Inflammatory macrophage treated with lipopolysaccharide for 1 hour (primary cell): ENCODE measurements at regions not wholly inside any gene's neighbourhood (a gene's known extent, or its start where the extent isn't known, plus 50 kb on each side); places are given as distances from the start of the nearest gene placed in this dataset.
"Not testable (repeated sequence)": the region's sequence is repeated elsewhere in the genome, so short reads cannot be mapped to it uniquely, and the experiment has no call there.

Experiments used
- DNase-seq, 2 donors: peaks; one replicate each; pipeline ENCODE4 v3.0.0-alpha.2; 2020 to 2022

DNA sequence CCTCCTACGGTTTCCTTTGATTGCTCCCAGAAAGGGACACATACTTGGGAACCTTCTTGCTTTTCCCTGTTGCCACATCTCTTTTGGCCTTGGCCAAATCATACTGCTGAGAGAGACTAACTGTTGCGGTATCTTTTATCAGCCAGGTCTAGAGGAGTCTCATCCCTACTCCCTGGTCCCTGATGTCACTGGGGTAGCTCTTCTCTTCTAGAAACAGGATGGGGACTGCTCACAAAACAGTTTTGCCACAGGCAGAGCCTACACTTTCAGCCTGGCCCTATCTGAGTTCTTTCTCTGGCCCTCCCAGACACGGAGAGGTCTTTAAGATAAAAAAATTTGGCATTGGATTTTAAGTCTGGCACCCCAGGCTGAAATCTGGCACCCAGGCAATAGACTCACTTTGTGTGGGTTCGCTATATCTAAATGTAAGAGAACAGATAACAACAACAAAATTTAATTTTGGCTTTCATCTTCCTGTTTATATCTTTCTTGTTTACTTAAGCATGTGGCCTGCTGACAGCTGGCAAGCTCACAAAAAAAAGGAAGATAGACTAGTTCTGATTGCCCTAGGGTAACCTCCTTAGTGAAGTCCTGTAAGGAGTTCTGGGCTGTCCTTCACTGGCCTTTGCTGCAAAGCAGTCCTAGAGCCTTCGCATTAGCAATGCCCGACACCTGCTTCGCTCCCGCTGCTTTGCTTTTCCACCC, 228.3 kb upstream of the NPVF start:
- peak in 1 of 2 donors; percentile 25 for DNase-seq

DNA sequence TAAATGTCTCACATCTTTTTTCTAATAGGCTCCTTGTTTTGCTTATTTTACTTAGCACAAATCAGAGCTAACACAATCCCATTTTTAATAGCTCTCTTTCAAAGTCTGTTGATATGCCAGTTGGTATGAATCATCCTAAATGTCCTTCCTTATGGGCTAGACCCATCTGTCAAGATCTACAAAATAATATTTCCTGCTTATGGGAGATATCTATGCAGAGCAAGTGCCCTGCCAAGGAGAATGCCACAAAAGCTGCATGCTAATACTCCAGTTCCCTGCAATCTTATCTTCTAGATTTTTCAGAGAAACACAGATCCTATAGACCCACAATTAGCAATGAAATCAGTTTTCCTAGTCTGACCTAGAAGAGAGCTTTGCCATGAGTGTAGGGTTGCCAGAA, 230.8 kb upstream of the NPVF start:
- no peak for DNase-seq

DNA sequence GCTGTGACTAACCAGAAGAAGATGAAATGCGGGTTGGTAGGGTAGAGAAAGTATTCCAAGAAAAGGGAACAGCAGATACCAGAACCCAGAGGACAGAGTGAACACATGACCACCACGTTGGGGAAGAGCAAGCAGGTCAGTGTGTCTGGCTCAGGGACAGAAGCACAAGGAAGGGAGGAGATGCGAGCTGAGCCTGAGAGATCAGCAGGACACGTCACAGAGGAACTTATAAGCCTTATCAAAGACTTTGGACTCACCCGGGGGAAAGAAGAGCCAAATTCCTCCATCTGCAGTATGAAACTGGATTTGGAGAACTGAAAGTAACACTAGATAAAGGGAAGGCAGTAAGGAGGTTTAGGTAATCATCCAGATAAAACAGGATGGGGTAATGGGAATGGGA, 232.1 kb upstream of the NPVF start:
- peak in 1 of 2 donors; percentile 7 for DNase-seq

DNA sequence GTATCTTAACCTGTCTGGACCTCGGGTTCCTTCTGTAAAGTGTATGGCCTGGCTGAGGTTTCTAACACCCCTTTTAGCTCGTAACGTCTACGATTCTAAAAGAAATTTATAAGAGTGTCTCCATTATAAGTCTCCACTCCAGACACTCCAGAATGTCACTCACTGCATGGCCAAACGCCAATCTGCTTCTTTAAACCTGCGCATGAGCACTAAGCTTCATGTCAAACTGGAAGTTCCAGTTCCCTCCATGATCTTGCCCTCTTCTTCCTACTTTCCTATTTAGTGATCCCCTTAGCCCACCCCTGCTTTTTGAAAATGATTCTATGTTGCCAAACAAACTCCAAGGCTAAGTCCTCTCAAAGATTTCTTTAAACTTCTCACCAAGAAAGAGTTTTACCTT, 241.4 kb upstream of the NPVF start:
- DNase-seq: no peak

DNA sequence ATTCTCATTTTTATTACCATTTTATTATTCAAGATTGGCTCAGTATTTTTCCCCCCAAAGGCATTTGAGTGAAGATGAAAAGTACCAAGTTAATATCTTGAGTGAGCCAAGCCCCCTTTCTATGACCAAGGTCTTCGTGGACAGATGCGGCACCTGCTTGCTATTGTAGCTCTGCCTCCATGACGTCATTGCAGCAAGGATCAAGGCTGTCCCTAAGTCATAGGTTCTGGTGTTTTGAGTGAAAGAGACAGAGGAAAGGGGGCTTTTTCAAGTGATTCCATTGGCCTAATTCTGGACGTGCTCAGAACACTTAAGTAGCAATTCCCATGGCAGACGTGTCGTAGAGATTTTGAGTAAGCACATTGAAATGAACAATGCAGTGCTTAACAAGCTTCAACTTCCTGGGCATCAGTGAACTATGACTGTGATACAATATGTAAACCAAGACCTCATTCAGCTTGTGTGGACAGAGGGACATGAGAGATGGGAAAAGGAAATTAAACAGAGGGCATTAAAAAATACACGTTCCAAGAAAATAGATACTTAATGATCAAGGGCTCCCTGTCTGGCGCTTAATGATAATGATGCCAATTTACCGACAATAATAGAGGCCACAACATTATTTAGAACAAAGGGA, 248.7 kb upstream of the NPVF start:
- no peak for DNase-seq

DNA sequence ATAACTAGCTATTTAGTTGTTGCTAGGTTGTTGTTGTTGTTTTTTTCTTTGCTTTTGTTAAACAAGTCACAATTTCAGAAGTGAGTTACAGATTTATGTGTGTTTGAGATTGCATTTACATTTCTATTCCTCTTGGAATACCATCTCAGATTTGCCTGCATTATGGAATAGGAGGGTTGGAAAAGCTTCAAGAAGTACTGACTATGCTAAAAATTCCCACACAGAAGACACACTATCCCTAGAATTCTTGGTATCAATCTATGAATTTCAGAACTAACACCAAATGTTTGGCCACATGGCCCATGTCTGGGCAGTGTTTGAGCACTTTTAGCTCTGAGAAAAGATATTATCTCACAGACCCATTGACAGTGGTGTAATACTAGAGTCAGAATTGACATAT, 249.9 kb upstream of the NPVF start:
- DNase-seq: not testable (repeated sequence)

DNA sequence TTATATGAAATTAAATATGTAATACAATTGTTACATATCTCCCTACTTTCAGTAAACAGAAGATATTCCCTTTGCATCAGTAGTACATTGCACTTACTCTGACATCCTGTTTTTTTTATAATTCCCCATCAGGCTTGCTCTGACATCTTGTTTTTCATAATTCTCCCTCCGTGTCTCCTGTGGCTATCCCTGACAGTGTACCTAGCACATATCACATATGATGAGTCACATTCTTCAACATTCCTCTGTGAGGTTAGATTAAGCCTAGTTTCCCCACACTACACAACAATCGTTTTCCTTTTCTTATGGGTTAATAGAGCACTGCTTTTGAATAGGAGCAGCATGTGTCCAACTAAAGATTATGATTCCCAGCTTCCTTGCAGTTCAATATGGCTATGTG, 250.6 kb upstream of the NPVF start:
- no peak for DNase-seq

DNA sequence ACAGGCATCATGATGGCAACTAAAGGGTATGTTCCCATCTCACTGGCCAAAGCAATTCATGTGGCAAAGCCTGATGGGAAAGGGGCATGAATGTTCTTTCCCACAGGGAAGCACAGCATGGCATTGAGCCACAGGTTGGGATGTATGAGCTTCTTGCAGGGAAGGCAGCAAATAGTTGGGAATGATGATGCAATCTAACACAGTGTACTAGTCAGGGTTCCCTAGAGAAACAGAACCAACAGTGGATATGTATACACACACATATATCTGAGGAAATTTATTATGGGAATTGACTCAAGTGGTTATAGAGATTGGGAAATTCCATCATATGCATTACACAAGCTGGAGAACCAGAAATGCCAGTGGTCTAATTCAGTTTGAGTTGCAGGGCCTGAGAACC, 253.6 kb upstream of the NPVF start:
- no peak for DNase-seq

DNA sequence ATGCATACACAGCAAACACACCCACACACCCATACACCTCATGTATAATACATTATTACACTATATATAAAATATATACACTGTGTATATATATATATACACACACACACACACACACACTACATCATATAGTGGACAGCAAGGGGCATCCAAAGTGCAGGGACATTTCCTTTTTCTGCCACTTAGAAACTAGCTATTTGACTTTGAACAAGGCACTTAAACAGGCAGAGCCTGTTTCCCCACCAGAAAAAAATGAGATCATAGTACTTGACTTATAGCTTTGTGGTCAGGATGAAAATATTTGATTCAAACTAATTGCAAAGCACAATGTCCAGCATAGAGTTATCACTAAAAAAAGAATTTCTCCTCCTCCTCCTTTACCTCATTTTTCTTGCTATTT, 254.3 kb upstream of the NPVF start:
- no peak for DNase-seq

DNA sequence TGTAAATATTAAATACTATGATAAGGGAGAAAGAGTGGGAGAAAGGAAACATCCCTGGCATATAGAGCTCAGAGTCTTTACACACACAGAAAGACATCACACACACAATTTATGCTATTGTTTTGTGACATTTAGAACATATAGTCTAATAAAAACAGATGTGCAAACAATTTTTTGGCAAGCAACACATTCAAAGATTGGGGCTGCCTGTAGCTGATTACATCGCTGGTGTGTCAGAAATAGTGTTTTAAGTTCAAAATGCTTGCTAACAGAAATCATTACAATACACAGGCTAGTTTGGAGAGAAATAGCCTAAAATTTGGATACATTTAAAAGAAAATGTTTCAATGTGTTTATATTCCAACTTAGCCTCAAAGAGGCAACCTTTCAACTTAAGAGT, 256.7 kb upstream of the NPVF start:
- no peak for DNase-seq

DNA sequence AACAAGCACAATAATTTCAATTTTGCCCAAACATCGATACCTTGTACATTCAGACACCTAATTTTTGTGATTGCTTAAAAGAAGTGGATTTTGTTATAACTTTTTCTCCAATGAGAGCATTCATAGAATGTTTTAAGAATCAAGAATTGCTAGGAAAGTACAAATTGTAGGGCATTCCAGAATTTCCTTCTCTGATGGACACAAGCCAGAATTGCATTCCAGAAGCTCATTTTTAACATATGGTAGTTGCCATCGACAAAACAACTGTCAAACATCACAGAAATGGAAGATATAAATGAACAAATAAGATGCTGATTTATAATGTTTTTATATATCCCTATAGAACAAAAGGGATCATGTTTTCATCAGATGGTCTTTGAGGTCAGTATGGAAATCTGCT, 258.4 kb upstream of the NPVF start:
- no peak for DNase-seq

DNA sequence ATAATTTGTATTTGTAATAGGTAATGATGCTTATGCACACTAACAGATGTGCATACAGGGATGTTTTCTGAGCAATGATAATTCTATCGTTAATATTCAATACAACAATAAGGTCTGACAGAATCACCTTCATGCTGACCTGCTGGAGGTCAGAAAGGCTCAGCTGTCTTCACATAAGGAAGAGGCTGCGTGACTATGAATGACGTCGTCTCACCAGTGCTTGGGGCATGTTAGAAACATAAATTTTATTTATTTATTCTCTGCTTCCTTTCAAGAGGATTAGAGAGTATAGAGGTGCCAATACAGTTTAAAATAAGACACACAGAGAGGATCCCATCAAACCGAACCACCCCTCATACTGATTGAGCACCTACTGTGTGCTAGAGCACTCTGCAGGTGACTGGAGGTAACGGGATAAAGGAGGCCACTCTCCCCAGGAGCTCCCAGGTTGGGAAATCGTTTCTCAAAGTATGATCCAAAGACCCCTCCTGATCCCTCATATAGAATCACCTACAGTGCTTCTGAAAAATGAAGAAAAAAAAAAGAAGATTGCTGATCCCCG, 265.6 kb upstream of the NPVF start:
- no peak for DNase-seq

DNA sequence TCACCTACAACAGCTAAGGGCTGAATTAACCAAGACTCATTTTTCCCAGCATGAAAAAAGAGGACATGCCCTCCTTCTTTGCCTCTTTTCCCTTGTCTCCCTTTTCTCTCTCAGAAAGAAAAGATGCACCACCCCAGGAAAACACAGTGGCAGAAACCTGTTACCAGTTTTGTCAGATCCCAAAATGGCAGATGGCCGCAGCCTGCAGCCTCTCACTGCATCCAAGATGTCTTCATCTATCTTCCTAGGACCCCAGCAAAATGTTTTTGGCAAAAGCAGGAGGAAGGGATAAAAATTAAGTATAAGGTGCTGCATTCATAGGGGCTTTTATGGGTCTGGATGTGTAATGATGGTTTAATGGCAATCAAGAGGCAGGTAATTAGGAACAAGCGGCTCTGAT, 266.6 kb upstream of the NPVF start:
- DNase-seq: no peak

DNA sequence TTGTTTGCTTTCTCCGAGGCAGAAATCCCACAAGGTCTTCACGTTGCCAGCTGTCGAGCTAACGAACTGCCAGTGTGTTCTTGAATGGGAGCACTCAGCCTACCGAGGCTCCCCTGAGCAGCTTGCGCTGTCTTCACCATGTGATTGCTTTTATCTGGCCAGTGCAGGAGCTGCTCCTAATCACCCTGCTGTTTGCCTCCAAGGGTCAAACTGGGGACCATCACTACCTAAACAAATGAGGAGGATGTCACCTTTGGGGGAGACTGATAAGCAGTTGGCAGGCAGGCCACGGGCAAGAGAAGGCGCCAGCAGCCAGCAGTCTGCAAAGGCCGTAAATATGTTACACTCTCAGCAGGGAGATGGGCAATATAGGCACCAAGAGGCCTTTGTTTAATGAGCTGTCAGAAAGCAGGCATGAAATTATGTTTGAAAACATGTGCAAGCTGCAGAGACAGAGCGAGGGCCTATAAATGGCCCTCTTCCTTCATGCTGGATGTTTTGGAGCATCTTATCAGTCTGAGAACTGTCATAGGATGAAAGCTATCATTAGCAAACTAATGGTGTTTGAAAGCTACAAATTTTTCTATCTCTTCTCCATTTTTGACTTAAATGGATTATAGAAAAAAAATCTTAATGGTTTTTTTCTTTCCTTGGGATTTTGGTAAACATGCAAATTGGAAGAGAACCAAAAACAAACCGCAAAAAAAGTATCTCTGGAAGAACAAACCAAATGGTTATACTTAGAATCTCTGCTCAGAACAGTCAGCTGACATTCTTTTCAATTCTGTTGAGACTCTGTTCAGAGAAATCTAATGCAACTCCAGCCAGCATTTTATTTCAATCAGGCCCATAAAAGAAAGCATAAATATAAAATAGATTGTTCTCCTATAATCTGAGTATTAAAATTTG, 267.3 kb upstream of the NPVF start:
- no peak for DNase-seq

DNA sequence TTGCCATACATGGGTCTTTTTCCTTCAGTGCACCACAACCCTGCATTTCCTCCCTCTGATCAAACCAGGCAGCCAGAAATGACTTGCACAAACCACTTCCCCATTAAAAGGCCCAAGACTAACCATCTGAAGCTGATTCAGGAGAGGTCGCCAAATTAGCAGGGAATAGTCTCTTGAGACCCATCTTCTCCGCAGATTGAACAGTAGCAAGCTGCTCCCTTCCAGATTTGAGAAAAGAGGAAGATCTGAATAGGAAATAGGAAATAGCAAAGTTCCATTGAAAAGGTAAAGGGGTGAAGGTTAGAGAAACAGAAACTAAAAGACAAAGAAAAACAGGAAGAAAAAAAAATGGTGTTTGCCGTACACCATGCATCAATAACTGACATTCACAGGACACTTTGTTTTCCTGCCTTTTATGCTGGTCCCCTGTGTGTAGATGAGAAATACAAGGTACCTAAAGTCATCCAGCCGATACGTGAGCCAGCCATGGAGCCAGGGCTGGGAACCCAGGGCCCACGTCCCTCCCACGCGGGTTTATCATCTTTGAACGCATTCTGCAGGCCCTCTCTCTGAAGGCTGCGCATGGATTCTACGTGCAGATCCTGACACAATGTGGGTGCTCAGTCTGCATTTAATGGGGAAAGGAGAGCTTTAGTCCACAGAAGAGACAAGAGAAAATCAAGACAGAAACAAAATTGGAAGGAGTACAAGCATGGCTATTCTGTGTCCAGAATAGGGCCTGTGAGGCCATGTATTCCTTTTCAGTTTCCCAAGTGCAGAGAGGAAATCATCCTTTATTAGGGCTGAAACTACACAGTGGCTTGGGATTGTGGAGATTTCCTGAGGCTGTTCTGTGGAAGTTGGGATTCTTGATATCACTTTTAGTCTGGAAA, 268.4 kb upstream of the NPVF start:
- DNase-seq: peak; percentile 38 to 39

DNA sequence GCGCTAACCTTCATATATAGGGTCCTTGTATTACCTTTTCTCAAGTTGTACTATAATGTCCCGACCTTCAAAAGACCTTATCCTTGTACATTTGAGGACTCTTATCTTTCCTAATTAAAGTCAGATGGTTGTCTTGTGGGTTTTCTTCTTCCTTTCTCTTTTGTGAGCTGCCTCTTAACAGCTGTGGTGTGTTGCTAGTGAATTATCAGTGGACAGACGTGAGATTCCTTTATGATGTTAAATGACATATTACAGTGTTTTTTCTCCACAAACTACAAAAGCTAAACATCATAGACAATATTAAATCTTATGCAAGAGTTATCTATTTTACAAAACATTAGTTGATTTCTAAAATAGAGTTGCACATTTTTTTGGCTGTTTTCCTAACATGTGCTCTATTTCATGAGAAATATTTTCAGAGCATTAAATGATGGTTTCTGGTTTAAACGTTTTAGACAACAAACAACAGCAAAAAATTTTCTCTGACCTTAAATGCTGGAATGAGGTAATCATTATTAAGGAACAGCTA, 272.2 kb upstream of the NPVF start:
- no peak for DNase-seq

DNA sequence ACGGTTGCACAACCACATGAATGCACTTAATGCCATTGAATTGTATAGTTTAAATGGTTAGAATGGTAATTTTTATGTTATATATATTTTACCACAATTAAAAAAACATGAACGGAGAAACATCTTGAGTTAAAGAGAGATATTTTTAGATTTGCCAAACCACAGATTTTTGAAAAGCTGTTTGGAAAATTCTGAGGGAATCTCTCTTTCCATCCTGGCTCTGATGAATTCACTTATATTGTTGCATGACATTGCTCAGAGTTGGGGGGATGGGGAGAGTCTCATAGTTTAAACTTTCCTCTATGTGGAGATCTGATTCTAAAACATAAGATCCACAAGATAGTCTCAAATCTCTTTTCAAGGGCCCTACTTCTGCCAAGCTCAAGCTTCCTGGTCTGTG, 275.0 kb upstream of the NPVF start:
- DNase-seq: no peak

DNA sequence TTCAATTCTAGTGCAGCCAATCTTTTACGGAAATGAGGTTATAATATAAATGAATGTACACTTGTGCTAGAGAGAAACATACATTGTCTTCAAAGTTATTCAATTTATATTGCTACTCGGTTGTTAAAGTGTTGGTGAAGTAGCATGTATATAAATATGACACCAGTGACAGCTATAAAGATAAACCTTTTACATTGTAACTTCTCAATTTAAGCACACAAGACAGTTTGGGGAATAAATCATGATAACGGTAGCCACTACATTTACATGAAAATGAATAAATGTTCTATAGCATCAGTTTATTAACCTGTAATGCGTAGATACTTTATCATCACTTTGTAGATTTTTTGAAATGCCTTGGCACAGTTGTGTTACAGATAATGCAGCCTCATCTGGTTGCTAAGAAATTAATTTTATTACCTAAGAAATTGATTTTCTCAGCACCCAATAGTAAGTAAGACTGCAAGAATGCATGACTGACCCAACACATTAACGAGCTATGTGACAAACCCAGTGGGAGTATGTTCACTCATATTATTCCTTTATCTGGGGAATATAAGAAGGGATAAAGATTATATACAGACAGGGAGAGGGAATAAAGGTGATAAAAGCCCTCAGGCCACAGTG, 283.9 kb upstream of the NPVF start:
- DNase-seq: no peak

DNA sequence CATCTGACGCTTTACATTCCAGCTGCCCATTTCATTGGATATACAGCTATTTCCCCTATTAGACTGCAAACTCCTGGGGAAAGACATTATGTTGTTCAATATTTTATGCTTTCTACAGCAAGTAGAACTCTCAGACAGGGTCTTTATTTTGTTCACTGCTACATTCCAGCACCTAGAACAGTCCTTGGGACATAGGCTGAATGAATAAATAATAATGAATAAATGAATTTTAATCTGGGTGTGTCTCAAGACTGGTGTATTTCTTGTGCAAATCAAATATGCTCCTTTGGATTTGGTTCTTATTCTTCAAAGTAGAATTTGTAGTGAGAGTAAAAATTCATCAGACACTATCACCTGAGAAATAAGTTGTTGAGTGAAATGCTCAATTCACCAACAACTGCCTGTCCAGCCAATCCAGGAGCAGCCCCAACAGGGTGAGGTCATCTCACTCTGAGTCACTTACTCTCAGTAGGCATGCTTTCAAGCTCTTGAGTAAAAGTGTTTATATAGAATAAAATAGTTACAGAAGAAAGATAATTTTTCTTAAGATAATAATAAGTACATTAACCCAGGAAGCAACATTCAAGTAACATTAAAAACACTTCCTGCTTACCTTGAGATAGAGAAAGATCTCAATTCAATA, 287.5 kb upstream of the NPVF start:
- DNase-seq: no peak

DNA sequence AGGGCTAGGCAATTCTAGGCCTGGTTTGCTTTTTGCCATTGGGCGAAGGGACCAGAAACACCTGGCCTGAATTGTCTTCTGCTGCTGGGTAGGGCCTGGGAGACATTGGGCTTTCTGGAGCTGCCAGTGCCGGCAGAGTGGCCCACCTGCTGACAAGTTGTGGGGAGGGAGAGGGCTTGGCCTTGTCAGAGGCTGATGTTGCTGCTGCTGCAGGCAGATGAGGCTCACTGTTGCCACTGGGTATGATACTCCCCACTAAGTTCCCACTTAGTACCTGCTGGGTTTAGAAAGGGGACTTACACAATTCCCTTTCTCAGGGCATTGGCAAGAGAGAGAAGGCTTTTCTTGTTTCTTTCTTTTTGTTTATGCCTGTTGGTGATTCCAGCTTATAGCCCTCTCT, 289.6 kb upstream of the NPVF start:
- no peak for DNase-seq

DNA sequence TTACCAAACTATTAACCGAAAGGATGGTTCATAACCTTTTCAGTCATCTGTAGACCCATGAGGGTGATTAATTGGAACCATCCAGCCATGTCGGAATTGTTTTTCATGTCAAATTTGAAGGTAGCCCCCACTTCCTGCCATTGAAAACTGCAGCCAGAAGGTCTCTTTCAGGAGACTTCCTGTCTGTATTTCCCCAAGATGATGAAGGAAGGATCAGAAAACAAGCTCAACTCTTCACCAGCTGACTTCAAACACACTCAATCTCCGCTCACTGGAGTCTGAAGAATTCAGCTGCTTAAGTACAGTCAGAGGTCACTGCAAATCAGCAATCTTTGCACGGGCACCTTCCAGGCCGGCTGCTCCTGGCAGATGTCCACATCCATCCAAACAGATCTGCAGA, 291.7 kb upstream of the NPVF start:
- DNase-seq: no peak
